ENCODE measurements at regions not wholly inside any gene's neighbourhood (a gene's known extent, or its start where the extent isn't known, plus 50 kb on each side); places are given as distances from the start of the nearest gene placed in this dataset.

DNA sequence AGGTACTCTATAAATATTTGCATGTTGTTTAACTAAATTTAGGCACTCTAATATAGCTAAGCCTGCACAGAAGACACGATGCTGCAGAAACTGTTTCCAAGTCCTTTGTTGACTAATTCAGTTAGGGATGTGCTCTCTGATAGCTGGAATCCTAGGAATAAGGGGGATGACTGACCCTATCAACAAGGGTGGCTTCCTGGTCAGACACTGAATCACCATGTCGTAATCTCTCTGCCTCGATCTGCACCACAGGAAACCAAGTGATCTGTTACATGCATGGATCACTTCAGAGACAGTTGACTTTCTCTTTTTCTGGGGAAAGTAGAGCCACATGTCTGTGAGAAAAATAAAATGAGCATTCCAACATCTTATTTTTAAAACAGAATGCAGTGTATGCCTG, 169.1 kb downstream of the GUCY2F start:
- TF ChIP-seq, protein P1, sequence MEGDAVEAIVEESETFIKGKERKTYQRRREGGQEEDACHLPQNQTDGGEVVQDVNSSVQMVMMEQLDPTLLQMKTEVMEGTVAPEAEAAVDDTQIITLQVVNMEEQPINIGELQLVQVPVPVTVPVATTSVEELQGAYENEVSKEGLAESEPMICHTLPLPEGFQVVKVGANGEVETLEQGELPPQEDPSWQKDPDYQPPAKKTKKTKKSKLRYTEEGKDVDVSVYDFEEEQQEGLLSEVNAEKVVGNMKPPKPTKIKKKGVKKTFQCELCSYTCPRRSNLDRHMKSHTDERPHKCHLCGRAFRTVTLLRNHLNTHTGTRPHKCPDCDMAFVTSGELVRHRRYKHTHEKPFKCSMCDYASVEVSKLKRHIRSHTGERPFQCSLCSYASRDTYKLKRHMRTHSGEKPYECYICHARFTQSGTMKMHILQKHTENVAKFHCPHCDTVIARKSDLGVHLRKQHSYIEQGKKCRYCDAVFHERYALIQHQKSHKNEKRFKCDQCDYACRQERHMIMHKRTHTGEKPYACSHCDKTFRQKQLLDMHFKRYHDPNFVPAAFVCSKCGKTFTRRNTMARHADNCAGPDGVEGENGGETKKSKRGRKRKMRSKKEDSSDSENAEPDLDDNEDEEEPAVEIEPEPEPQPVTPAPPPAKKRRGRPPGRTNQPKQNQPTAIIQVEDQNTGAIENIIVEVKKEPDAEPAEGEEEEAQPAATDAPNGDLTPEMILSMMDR (conservative IDR thresholded peaks at IDR 0.05 in 1 of 2, IDR thresholded peaks at IDR 0.05 in 1 of 2; ENCODE audit: low read depth in 1 of 2, low read length in 2 of 2), result no peak
- no peak for TF ChIP-seq EZH2 (IDR thresholded peaks at IDR 0.05; ENCODE audit: low read length, missing control alignments)
